ENCODE measurements at regions not wholly inside any gene's neighbourhood (a gene's known extent, or its start where the extent isn't known, plus 50 kb on each side); places are given as distances from the start of the nearest gene placed in this dataset.

- Histone ChIP-seq H3K27ac (no peak overlapping the region), H3K9me3 (no peaks in the 10 kb centered on the region), H3K36me3 (no peaks in the 10 kb centered on the region), H3K4me1 (no peaks in the 10 kb centered on the region), H3K27me3 (no peaks in the 10 kb centered on the region), H3K4me3 (no peak overlapping the region)
- FAIRE-seq (no peak), ATAC-seq (no peak), DNase-seq (no peak)
- TF ChIP-seq, protein P1, sequence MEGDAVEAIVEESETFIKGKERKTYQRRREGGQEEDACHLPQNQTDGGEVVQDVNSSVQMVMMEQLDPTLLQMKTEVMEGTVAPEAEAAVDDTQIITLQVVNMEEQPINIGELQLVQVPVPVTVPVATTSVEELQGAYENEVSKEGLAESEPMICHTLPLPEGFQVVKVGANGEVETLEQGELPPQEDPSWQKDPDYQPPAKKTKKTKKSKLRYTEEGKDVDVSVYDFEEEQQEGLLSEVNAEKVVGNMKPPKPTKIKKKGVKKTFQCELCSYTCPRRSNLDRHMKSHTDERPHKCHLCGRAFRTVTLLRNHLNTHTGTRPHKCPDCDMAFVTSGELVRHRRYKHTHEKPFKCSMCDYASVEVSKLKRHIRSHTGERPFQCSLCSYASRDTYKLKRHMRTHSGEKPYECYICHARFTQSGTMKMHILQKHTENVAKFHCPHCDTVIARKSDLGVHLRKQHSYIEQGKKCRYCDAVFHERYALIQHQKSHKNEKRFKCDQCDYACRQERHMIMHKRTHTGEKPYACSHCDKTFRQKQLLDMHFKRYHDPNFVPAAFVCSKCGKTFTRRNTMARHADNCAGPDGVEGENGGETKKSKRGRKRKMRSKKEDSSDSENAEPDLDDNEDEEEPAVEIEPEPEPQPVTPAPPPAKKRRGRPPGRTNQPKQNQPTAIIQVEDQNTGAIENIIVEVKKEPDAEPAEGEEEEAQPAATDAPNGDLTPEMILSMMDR (IDR thresholded peaks at IDR 0.05), result no peak
- 88 to 89% methylated on average over 9 of the region's 9 CpGs for WGBS, 2 donors
- intact Hi-C loops (cut with DNase I), result no loop called here
Measured at GRCh38 chr5:158422653-158423515, 563.9 kb upstream of the CLINT1 start.

DNA sequence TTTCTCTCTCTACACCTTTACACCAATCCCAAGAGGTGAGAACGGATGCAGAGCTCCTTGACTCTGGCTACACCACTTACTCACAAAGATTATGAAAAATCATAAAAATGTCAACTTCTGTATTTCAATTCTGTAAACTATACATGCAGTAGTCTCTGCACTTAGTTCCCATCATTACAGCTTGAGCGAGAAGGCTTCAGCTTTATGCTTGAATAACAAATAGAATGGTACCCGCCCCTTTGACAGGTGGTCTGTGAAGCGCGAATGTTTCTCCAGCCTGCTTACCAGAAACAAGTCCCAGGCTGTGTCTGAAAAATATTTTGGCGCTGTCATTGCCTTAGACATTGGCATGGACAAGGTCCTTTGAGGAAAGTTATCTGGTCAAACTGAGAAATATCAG is 562.4 kb upstream of the CLINT1 start:
- WGBS, 2 donors, result 92 to 97% methylated on average over 6 of the region's 6 CpGs
- intact Hi-C loops (cut with DNase I), result no loop called here
- no peaks in the 10 kb centered on the region for H3K27me3 ChIP-seq
- DNase-seq (no peak), ATAC-seq (no peak), FAIRE-seq (no peak)
- H3K4me1 ChIP-seq, result no peaks in the 10 kb centered on the region
- H3K27ac ChIP-seq, result no peak overlapping the region
- no peaks in the 10 kb centered on the region for H3K9me3 ChIP-seq
- TF ChIP-seq, protein P1 (IDR thresholded peaks at IDR 0.05), result no peak
- H3K4me3 ChIP-seq, result no peak overlapping the region
- no peaks in the 10 kb centered on the region for H3K36me3 ChIP-seq

DNA sequence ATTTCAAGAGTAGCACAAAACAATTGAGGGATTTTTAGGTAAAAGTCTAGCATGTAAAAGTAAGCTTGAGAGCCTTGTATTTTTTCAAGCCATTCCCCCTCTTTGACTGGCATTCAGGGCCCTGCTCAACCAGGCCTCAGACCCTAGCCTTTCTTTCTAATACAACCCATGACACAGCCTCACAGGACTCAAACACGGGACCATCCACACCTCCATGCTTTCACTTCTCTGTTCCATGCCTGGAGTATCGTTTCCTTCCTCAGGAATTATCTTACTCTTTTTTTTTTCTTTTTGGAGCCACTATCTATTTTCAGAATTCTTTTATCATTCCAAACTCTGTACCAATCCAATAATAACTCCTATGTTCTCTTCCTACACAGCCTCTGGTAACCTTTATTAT is 560.2 kb upstream of the CLINT1 start:
- FAIRE-seq (no peak), ATAC-seq (no peak), DNase-seq (no peak)
- Histone ChIP-seq H3K9me3 (no peaks in the 10 kb centered on the region), H3K27me3 (no peaks in the 10 kb centered on the region), H3K27ac (no peak overlapping the region), H3K36me3 (no peaks in the 10 kb centered on the region), H3K4me1 (no peaks in the 10 kb centered on the region), H3K4me3 (no peak overlapping the region)
- intact Hi-C loops (cut with DNase I), result no loop called here
- WGBS, 2 donors, result 83 to 88% methylated on average over 2 of the region's 2 CpGs
- TF ChIP-seq, protein P1 (IDR thresholded peaks at IDR 0.05), result no peak

GRCh38 chr5:158414780-158415179 is 555.8 kb upstream of the CLINT1 start:
- Histone ChIP-seq H3K4me1 (no peaks in the 10 kb centered on the region), H3K27ac (no peak overlapping the region), H3K9me3 (no peaks in the 10 kb centered on the region), H3K36me3 (no peaks in the 10 kb centered on the region), H3K27me3 (no peaks in the 10 kb centered on the region), H3K4me3 (no peak overlapping the region)
- peak in 2 of 4 donors; percentile 46 to 79 for ATAC-seq
- TF ChIP-seq, protein P1 (IDR thresholded peaks at IDR 0.05), result no peak
- no peak for DNase-seq
- FAIRE-seq, result no peak
- intact Hi-C loops (cut with DNase I), result no loop called here
- WGBS, 2 donors, result 32% methylated on average over 1 of the region's 1 CpG

DNA sequence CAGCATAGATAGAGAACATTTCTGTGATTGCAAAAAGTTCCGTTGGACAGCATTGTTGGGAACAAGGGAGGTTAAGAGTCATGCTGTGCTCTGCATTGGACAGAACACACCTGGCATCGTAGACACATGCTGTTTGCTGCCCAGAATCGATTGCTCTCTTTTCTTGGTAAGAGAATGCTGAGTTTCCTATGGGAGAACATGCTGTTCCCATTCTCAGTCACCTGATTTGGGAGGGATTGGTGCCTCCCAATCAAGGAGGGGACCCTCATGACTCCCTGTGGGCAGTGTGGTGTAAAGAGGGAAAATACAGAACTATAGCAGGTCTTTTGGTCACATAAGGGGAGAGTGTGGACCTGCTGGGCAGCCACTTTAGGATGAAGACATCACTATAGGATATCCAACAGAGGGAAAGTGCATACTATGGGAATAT is 555.4 kb upstream of the CLINT1 start:
- WGBS, 2 donors, result 50 to 65% methylated on average over 3 of the region's 3 CpGs
- peak in 1 of 4 donors; percentile 46 for ATAC-seq
- no peaks in the 10 kb centered on the region for H3K36me3 ChIP-seq
- H3K27ac ChIP-seq, result no peak overlapping the region
- no peak overlapping the region for H3K4me3 ChIP-seq
- DNase-seq, result no peak
- no peaks in the 10 kb centered on the region for H3K4me1 ChIP-seq
- no peaks in the 10 kb centered on the region for H3K27me3 ChIP-seq
- TF ChIP-seq, protein P1 (IDR thresholded peaks at IDR 0.05), result no peak
- no peaks in the 10 kb centered on the region for H3K9me3 ChIP-seq
- no peak for FAIRE-seq
- intact Hi-C loops (cut with DNase I), result no loop called here

Measured in pancreas (tissue), 10 donors.